NCI-H226 (cell line): ENCODE measurements at regions not wholly inside any gene's neighbourhood (a gene's known extent, or its start where the extent isn't known, plus 50 kb on each side); places are given as distances from the start of the nearest gene placed in this dataset.

Experiments used
- DNase-seq: peaks from one replicate; pipeline ENCODE4 v3.0.0-alpha.2; 2015

GRCh38 chr10:33524041-33524440, 189.6 kb upstream of the NRP1 start:
- no peak for DNase-seq

DNA sequence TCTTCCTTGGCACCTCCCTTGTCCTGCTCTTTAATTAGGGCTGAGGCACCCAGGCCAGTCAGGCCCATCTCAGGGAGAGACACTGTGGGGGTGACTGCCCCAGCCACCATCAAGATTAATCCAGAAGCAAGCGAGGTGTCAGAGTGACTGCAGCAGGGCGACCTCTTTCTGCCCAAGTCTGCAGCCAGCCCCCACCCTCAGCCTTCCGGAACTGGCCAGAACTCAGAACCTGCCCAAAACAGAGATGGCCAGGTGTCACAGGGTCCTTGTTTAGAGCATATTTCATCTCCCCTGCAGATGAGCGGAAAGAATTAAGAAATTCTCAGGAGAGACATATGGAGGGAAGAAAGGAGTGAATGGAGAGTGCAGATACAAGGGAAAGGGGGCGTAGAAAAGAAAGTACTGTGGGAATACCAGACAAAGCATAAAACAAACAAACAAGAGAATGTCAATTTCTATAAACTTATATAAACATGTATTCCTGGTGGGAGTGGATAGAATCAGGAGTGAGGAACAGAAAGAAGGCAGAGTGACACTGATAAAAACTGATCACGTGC, 188.8 kb upstream of the NRP1 start:
- DNase-seq: no peak

DNA sequence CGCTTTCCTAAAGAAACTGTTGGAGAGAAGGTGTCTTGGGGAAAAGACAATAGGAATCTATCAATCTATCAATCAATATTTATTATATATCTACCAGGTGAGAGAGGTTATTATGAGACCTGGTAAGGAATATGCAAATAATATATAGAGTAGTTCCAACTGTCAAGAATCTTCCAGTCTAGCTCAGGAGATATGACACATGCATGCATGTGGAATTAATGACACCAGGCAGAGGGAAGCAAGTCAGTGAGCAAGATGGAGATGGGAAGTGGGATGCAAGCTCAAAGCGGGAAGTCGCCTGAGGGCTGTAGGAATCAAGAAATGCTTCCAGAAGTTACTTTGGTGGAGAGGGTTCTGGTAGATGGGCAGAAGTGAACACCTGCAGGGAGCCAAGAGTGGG, 187.4 kb upstream of the NRP1 start:
- DNase-seq: no peak

- peak; percentile 19 for DNase-seq
Observed at GRCh38 chr10:33521062-33521461, 186.6 kb upstream of the NRP1 start.

GRCh38 chr10:33520223-33520622, 185.8 kb upstream of the NRP1 start:
- no peak for DNase-seq

- DNase-seq: no peak
Observed at GRCh38 chr10:33519130-33519860, 184.8 kb upstream of the NRP1 start.

GRCh38 chr10:33510206-33510605, 175.7 kb upstream of the NRP1 start:
- no peak for DNase-seq

GRCh38 chr10:33509231-33509831, 174.9 kb upstream of the NRP1 start:
- peak; percentile 75 for DNase-seq

DNA sequence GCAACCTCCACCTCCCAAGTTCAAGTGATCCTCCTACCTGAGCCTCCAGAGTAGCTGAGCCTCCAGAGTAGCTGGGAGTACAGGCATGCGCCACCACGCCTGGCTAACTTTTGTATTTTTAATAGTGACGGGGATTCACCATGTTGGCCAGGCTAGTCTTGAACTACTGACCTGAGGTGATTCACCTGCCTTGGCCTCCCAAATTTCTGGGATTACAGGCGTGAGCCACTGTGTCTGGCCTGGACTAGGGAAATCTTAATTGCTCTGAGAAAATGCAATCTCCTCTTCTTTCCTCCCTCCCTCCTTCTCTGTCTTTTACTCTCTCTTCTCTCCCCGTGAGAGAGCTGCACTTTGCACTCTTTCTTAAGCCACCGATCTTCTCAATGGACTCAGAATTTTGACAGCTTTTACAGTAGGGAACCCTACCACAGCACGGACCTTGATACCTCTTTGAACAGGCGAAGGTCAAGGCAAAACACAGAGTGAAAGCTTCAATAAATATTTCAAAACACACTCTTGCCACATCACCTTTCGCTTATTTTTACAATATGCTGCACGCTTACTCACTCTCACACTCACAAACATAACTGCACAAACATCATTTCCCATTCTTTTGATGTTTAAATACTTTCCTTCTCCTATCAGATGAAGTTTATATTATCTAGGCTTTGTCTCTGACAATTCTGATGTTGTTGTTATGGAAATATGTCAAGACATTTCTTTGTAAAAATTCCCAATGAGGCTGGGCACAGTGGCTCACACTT, 173.4 kb upstream of the NRP1 start:
- DNase-seq: no peak

DNA sequence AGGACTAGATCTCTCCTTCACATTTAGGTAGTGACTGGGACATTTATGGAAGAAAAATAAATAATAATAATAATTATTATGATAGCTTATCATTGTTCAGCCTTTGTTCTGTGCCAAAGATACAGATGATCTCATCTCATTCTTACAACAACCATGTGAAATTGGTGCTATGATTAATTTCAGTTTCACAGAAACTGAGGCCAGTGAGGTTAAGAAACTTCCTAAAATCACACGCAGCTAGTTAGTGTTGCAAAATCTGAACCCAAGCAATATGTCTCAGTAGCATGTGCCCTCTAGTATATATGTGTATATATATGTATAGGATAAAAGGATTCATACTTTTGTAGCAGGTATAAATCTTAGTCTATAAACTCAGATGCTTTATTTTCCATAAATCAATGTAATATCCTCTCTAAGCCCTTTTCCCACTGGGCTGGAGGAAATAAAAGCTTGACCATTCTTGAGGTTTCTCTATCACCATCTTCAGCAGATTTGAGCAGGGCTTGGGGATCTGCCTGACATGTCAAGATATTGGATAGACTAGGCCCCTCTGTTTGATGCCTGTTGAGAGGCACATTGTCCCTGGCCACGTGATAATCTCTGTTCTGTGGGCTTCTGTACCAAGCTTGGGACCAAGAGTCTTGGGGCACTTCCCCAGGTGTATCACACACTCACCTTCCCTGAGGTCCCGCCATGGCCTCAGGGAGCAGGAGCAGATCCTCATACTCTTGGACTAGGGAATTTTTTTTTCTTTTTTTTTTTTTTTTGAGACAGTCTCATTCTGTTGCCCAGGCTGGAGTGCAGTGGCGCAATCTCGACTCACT, 172.6 kb upstream of the NRP1 start:
- DNase-seq: peak; percentile 19

GRCh38 chr10:33506391-33506790, 171.9 kb upstream of the NRP1 start:
- no peak for DNase-seq

DNA sequence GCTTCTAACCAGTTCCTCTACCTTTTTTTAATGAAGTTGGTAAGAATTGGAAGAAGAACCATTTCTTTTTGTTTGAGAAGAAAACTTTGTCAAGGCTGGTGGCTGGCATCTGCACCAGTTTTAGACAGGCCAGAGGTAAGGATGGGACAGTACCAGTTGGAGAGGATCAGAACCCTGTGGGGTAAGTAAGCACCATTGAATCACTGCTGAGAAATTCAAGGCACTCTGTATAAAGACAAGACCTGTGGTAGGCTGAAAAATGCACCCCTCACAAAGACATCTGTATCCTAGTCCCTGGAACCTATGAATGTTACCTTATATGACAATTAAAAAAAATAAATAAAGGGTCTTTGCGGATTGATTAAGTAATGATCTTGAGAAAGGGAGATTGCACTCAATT, 166.7 kb upstream of the NRP1 start:
- DNase-seq: no peak

DNA sequence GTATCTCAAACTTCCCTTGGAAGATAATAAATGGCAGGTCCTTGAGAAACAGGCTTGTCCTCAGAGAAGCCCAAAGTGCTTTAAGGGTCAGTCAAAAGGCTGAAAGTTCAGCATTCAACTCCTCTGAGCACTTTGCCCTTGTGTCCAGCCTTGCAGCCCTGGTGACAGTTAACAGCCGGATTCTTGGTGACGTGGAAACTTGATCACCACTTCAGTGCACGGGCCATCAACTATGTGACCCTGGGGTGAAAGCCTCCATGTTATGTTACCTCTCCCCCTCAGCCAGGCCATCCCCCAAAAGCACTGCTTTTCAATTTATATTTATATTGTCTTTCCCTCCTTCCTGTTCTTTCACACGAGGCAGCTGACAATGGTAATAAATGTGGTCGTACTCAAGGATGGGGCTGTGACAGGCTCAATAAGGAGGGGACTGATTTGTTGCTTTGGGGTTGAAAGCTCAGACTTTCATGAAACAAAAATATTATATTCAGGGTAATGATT, 164.0 kb upstream of the NRP1 start:
- DNase-seq: no peak

- DNase-seq: no peak
Observed at GRCh38 chr10:33497338-33497737, 162.9 kb upstream of the NRP1 start.

DNA sequence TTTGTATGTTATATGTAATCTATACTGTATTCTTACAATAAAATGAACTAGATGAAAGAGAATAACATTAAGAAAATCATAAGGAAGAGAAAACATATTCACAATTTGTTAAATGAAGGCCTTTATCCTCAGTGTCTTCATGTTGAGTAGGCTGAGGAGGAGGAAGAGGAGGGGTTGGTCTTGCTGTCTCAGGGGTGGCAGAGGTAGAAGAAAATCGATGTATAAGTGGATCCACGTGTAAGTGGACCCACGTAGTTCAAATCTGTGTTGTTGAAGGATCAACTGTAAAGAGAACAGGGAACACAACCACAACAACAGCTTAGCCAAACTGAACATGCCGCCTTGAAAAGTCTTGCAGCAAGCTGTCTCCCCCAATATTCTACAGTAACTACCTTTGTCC, 161.6 kb upstream of the NRP1 start:
- DNase-seq: no peak

- no peak for DNase-seq
Observed at GRCh38 chr10:33494694-33495265, 160.3 kb upstream of the NRP1 start.

- DNase-seq: no peak
Observed at GRCh38 chr10:33493978-33494377, 159.5 kb upstream of the NRP1 start.

DNA sequence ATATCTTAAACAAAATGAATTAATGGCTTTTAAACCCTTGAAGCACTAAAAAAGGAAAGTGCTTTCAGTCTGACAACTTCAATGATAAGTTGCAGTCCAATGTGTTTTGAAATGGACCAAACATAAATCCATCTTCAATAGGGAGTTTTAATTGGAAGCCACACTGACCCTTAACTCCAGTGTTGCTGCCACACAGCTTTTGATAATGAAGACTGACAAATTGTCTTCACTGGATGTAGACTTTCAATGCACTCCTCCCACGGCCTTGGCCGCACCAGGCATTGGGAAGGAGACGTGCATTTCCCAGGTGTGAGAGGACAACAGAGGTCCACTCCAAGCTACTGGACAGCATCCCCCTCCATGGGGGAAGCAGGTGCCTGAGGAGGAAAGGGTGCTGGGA, 159.0 kb upstream of the NRP1 start:
- no peak for DNase-seq

- no peak for DNase-seq
Observed at GRCh38 chr10:33492701-33493345, 158.4 kb upstream of the NRP1 start.

- no peak for DNase-seq
Observed at GRCh38 chr10:33489501-33490176, 155.2 kb upstream of the NRP1 start.
